ENCODE measurements at regions not wholly inside any gene's neighbourhood (a gene's known extent, or its start where the extent isn't known, plus 50 kb on each side); places are given as distances from the start of the nearest gene placed in this dataset.

GRCh38 chr5:18179579-18179978 is 545.3 kb downstream of the TAF11L14 start:
- Histone ChIP-seq H3K36me3 (no peaks in the 10 kb centered on the region), H3K27ac (replicated peaks) (no peak overlapping the region), H3K4me3 (no peak overlapping the region), H3K27me3 (ENCODE audit: low read depth) (no peaks in the 10 kb centered on the region), H3K4me1 (no peaks in the 10 kb centered on the region), H3K9me3 (replicated peaks) (peaks cover 17% of the 10 kb centered on the region)
- no peak for DNase-seq
- TF ChIP-seq CTCF (IDR thresholded peaks at IDR 0.05; ENCODE audit: borderline replicate concordance): no peak
- intact Hi-C loops (cut with micrococcal nuclease): no loop called here

GRCh38 chr5:18181575-18181974 is 547.3 kb downstream of the TAF11L14 start:
- Histone ChIP-seq H3K36me3 (no peaks in the 10 kb centered on the region), H3K4me1 (no peaks in the 10 kb centered on the region), H3K4me3 (no peak overlapping the region), H3K27ac (replicated peaks) (no peak overlapping the region), H3K27me3 (ENCODE audit: low read depth) (no peaks in the 10 kb centered on the region), H3K9me3 (replicated peaks) (peaks cover 22% of the 10 kb centered on the region)
- intact Hi-C loops (cut with micrococcal nuclease): no loop called here
- no peak for TF ChIP-seq CTCF (IDR thresholded peaks at IDR 0.05; ENCODE audit: borderline replicate concordance)
- DNase-seq: no peak

- H3K9me3 ChIP-seq (replicated peaks): peaks cover 48% of the 10 kb centered on the region
- intact Hi-C loops (cut with micrococcal nuclease): no loop called here
- no peaks in the 10 kb centered on the region for H3K27me3 ChIP-seq (ENCODE audit: low read depth)
Observed at GRCh38 chr5:18195910-18196309, 561.6 kb downstream of the TAF11L14 start.

GRCh38 chr5:18197734-18198133 is 563.5 kb downstream of the TAF11L14 start:
- no peak for TF ChIP-seq CTCF (IDR thresholded peaks at IDR 0.05; ENCODE audit: borderline replicate concordance)
- Histone ChIP-seq H3K9me3 (replicated peaks) (peaks cover 35% of the 10 kb centered on the region), H3K27me3 (ENCODE audit: low read depth) (no peaks in the 10 kb centered on the region), H3K27ac (replicated peaks) (no peak overlapping the region), H3K4me1 (no peaks in the 10 kb centered on the region), H3K4me3 (no peak overlapping the region), H3K36me3 (no peaks in the 10 kb centered on the region)
- intact Hi-C loops (cut with micrococcal nuclease): no loop called here
- DNase-seq: no peak

More at GRCh38 chr5:18195910-18196309, 561.6 kb downstream of the TAF11L14 start:
- H3K36me3 ChIP-seq: no peaks in the 10 kb centered on the region
- DNase-seq: no peak
- H3K27ac ChIP-seq (replicated peaks): no peak overlapping the region
- no peaks in the 10 kb centered on the region for H3K4me1 ChIP-seq
- no peak overlapping the region for H3K4me3 ChIP-seq
- no peak for TF ChIP-seq CTCF (IDR thresholded peaks at IDR 0.05; ENCODE audit: borderline replicate concordance)

GRCh38 chr5:18202164-18202563 is 567.9 kb downstream of the TAF11L14 start:
- Histone ChIP-seq H3K4me1 (no peaks in the 10 kb centered on the region), H3K27ac (replicated peaks) (no peak overlapping the region), H3K4me3 (no peak overlapping the region), H3K27me3 (ENCODE audit: low read depth) (no peaks in the 10 kb centered on the region), H3K9me3 (replicated peaks) (peaks cover 31% of the 10 kb centered on the region), H3K36me3 (no peaks in the 10 kb centered on the region)
- TF ChIP-seq CTCF (IDR thresholded peaks at IDR 0.05; ENCODE audit: borderline replicate concordance): no peak
- intact Hi-C loops (cut with micrococcal nuclease): no loop called here
- no peak for DNase-seq

GRCh38 chr5:18203296-18203695 is 569.0 kb downstream of the TAF11L14 start:
- Histone ChIP-seq H3K27ac (replicated peaks) (no peak overlapping the region), H3K4me3 (no peak overlapping the region), H3K9me3 (replicated peaks) (peaks cover 19% of the 10 kb centered on the region), H3K4me1 (no peaks in the 10 kb centered on the region), H3K36me3 (no peaks in the 10 kb centered on the region), H3K27me3 (ENCODE audit: low read depth) (no peaks in the 10 kb centered on the region)
- no peak for DNase-seq
- no peak for TF ChIP-seq CTCF (IDR thresholded peaks at IDR 0.05; ENCODE audit: borderline replicate concordance)
- intact Hi-C loops (cut with micrococcal nuclease): no loop called here

All from left ventricle myocardium inferior (tissue), 1 donor.